ENCODE measurements at regions not wholly inside any gene's neighbourhood (a gene's known extent, or its start where the extent isn't known, plus 50 kb on each side); places are given as distances from the start of the nearest gene placed in this dataset.
A peak's percentile ranks its signal among the peaks of the same experiment; 100 is the strongest.

DNA sequence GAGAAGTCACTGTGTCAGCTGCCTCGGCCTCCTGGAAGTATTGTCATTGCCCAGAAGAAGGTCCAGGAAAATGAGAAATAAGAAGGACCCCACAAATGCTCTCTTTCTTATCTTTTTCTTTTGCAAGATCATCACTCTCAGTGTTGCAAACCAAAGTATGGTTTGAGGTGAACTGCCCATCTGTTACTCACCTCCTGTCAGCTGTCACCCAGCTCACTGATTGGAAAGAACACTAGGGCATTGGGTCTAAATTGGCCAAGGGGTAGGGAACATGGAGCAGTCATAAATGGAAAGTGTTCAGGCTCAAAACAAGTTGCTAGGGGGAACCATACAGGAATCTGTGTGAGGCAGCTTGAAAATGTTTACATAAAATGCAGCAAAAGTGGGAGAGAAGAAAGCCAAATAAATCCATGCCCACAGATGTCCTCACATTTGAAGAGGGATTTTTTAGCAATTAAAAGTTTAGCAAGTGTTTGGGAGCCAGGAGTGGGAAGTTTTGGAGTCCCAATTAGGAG, 431.2 kb upstream of the THBS1 start:
- no peak for DNase-seq (ENCODE audit: low spot score)

DNA sequence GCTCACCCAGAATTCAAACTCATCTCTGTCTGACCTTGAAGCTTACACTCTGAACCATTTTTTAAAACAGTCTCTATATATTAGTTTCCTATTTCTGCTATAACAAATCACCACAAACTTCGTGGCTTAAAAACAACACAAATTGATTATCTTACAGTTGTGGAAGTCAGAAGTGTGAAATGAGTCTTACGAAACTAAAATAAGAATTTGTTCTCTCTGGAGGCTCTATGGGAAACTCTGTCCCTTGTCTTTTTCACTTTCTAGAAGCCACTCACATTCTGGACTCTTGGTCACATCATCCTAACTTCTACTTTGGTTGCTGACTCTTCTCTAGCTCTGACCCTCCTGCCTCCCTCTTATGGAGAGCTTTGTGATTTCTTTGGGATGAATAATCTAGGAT, 429.3 kb upstream of the THBS1 start:
- DNase-seq (ENCODE audit: low spot score) = no peak

DNA sequence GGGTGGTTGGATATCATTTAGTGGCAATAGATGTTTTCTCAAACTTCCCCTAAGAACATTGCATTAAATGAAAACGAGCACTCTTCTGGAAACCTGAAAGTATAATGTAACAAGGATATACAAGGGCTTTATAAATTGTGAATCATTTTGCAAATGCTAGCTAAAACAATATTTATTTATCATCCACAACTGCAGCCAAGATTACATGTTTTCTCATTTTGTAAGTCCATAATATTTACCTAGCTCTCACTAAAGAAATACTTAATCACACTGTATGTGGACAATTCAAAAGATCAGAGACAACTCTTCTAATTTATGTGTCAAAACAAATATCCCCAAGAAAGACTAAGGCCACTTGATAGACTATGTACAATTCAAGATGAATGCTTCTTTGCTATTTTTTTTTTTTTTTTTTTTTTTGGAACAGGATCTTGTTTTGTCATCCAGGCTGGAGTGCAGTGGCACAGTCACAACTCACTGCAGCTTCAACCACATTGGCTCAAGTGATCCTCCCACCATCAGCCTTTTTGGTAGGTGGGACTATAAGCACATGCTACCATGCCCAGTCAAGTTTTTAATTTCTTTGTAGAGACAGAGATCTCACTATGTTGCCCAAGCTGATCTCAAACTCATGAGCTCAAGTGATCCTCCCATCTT, 427.7 kb upstream of the THBS1 start:
- DNase-seq (ENCODE audit: low spot score) = no peak

DNA sequence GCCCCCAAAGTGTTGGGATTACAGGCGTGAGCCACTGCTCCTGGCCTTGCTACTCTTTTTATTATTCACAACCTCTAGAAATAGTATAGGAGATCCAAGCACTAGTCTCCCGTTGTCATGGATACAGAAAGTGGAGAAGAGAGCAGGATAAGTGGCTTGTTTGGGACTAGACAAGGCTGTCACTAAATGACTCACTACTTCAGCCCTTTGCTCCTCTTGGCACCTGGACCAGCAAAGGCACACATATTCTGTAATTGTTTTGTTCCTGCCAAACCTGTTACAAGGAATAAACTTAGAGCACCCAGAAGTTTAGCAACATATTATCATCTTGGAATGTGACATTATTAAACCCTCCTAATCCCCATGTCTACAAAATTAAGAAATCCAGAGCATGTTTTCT, 427.2 kb upstream of the THBS1 start:
- no peak for DNase-seq (ENCODE audit: low spot score)

DNA sequence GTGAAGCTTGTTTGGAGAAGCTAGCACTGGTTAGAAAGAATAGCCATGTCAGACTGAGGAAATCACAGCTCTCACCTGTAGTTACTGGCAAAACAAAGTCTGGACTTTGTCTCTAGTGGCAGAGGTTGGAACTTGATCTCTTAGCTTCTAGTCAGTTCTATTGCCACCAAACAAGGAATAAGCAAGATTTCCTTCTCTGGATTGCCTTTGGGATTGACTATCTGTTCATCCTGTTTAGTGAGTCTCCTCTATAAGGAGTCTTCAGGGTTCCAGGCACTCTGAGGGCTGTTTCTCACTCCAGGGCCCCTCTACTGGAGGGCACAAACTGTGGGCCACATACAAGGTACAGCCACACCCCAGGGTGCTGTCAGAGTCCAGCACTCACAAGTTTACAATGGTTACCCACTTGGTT, 426.6 kb upstream of the THBS1 start:
- DNase-seq (ENCODE audit: low spot score) = no peak

DNA sequence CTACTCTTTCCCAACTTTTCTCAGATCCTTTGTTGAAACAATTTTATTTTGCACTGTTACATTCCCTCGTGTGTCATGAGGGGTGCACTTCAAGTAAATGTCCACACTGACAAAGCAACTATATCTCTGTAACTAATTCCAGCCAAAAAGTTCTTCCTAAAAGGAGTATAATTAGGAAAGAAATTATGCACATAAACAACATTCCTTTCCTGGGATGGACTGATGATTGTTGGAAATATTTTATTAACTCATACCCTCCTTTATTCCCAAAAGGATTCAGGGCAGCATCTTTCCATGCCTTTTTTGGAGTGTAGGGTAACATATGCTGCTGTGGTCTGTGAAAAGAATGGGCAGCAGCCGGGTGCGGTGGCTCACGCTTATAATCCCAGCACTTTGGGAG, 426.1 kb upstream of the THBS1 start:
- no peak for DNase-seq (ENCODE audit: low spot score)

DNA sequence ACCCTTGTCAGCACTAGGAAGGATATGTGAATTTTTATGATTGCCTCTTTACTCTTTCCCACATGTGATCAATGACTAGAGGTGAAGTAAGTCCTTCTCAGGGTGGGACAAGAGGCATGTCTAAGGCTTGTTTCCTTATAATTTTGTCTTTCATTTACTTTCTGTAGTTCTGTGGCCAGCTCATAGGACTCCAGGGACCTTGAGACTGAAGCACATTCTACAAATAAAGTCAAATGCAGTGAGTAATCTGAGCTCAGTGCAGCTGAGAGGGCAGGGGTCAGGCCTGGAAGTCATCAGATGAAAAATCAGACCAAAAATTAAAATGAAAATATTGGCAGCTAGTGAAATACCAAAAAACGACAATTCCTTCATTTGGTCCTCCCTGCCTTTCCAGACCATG, 424.7 kb upstream of the THBS1 start:
- no peak for DNase-seq (ENCODE audit: low spot score)

DNA sequence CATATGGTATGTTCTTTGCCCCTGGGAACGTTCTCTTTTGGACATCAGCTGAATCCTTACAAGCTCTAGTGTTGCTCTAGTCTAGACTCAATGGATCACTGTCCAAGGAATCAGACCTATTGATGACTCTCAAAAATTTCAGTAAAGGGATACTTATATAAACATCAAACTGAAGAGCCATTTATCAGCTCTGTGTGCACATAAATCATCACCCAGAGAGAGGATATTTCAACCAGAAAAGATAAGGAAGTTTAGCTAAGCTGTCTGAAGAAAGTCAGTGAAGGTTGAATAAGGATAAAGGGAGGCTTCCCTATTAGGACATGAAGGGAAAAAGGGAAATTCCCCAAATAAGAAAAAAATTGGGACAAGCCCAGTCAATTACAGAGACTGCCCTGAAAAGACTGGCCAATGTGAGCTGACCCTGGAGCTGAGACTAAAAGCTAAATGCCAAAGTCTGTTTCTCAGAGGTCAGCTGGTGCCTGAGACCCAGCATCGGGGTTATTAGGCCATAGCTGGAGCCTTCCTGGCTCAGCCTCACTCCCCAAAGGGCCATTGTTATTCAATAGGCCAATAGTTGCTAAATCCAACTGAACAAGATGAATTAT, 424.1 kb upstream of the THBS1 start:
- no peak for DNase-seq (ENCODE audit: low spot score)

DNA sequence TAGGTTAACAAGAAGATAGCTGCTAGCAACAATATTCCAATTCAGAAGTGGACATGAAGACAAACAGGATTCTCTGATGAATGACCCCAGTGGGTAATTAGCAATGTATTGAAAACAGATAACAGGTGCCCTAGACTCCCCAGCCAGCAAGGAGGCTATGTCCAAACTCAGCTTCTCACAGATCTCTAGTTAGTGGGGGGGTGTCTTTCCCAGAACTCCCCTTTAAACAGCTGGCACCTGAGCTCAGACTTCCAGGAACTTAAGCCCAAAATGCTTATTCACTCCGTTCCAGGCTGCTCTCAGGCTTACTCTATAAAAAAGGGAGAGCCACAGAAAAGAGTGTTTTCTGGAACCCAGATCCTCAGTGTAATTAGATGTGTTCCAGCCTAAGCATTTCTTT, 423.0 kb upstream of the THBS1 start:
- no peak for DNase-seq (ENCODE audit: low spot score)

DNA sequence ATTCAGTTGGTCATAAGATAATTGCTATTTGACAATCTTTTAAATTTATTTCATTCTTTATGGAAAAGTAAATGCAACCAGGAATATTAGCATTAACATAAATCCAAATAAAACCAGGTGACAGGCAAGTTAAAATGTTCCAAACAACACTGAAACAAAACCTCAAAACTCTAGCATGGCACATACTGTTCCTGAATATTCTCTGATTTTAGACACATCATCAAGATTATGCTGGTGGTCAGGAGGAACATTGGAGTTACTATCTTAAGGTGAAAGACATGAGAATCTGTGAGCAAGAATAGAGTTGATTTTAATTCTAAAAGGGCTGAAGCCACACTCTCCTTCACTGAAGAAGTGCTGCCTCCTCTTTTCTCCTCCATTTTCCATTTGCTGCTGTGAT, 421.0 kb upstream of the THBS1 start:
- no peak for DNase-seq (ENCODE audit: low spot score)

DNA sequence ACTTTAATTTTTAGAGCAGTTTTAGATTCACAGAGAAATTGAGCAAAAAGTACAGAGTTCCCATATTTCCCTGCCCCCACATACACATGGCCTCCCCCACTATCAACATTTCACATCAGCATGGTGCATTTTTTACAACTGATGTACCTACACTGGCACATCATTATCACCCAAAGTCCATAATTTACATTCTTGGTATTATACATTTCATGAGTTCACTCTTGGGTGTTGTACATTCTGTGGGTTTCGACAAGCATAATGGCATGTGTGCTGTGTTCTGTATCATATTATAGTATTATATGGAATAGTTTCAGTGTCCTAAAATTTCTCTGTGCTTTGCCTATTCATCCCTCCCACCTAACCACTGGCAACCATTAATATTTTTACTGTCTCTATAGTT, 419.8 kb upstream of the THBS1 start:
- DNase-seq (ENCODE audit: low spot score) = no peak

DNA sequence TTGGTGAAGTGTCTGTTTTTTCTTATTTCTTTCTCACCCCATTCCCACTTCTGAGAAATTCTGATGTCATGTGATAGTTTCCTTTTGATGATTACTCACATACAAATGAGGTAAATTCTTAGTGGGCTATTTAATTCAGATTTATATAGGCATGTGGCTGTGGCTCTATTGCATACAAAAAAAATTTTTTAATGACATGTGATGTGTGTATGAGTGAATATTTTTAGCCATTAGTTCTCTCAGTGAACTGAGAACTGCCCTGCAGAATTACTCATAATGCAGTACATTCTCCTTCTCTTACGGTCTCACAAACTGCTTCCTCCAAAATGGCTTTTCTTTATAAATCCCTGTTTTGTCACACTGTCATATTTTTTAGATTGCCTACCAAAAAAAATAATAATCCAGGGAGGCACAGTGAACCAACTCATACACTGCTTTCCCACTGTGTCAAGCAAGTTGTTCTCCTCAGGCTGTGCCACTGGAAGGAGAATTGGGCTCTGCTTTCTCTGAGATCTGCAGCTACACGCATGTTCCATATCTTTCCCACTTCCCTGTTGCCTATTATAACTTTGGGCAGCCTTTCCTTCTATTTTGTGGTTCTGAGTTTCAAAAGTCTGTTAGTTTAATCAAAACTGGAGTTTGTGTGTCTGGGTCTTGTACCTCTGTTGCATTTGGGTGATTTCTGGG, 415.7 kb upstream of the THBS1 start:
- DNase-seq (ENCODE audit: low spot score) = no peak

DNA sequence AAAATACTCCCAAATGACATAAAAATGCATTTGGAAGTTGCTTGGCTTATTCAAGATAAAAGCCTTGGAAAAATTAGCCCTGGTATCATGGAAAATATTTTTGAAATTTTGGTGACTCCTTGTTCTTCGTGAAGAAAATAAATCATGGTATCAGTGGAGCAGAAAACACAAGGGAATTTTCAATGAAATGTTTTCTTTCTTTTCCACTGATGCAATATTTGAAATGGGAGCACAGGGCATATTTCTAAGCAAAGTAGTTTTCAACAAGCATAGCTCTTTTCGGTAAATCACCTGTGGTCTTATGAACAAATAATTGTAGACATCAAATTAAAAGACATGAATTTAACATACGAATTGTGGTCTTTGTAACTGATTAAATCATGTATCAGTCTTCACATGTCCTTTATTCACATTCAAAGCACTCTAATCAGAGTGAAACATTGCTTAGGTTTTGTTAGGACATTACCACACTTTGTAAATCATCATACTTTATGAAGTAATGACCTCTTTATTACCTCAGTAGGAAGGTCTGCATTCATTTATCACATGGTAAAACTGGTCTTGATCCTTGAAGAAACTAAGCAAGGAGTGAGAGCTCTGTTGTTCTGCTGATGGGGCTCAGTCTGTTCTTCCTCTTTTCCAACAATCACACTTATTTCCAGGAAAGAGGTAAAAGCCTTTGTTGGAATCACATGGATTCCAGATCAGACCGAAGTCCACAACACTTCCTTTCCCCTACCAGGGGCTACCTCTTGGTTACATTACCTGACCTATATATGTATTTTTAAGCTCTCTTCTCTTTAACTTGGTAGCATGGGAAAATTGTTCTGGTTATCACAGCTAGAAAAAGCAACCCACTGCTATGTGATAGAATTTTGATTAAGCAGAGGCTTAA, 413.5 kb upstream of the THBS1 start:
- DNase-seq (ENCODE audit: low spot score) = no peak

DNA sequence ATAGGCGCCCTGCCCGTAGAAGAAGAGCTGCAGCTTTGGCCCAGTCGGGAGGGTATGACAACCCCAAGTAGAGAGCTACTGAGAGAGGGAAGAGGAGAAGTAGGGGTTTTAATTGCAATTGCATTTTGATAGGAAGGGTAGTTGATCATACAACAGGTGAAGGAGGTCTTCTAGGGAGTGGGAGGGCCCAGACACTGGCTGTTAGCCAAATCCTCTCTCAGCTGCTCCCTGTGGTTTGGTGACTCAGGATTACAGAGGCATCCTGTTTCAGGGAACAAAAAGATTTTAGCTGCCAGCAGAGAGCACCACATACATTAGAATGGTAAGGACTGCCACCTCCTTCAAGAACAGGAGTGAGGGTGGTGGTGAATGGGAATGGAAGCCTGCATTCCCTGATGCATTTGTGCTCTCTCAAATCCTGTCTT, 408.9 kb upstream of the THBS1 start:
- DNase-seq (ENCODE audit: low spot score) = peak; percentile 76

DNA sequence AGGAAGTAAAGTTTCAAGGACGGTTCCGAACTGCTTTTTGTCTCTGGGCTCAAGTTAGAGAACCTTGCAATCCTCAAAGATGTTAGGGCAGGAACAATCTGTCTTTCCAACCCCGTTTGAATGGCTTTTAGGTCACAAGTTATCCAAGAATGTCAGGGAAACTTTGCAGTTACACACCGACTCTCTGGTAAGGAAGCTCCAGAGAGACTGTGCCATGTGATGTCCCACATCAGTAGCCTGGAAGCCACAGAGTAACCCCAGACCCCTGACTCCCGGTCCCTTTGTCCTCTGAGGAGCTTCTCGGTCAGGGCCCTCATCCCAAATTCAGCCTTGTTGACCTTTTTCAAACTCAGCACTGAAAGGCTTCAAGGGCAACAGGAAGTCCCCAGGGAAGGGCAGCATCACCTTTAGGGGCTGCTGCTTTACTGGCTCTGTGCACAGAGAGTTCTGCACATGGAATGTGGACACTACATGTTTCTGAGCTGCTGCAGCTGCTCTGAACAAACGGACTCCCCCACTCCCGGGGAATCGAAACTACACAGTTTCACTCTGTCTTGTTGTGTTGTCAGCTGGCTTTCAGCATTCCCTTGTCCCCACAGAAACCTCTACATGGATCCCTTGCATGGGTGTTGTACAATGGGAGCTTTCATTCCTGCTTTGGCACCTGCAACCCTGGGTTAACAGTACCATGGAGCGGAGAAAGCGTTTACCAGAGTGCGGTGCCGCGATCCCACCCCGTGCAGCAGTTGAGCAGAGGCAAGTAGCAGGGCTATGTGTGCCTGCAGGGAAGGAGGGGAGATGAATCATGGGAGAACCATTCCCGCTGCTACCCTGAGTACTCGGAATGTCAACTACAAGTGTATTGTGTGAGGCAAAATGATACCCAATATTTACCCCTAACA, 408.2 kb upstream of the THBS1 start:
- peak; percentile 42 for DNase-seq (ENCODE audit: low spot score)

DNA sequence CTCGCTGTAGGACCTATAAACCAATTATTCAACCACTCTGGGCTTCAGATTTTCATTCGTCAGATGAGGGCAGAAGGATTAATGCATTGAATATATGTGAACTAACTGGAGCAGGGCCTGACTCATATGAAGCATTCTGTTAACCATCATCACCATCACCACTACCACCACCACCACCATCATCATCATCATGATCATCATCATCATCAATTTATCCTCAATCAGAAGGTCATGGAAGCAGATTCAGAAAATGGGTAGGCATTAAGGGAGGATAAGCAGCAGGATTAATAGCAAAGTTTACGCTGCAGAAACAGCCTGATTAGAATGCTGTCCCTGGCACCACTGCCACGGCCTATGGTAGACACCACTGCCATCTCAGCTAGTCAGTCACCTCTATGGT, 407.5 kb upstream of the THBS1 start:
- no peak for DNase-seq (ENCODE audit: low spot score)

DNA sequence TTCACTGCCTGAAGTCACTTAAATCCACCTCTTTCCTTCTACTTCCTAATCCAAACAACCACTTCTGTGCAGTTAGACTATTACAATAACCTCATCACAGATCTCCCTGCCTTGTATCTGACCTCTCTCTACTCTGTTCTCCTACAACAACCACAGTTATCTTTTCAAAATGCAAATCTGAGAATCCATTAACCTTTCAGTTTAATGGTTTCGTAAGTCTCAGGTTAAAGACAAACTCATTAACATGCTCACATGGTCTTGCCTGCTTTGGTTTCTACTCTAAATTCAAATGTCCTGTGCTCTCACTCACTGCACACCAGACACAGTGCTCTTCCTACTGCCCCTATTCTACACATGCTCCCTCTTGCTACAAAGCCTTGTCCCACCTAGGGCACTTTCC, 406.5 kb upstream of the THBS1 start:
- no peak for DNase-seq (ENCODE audit: low spot score)

DNA sequence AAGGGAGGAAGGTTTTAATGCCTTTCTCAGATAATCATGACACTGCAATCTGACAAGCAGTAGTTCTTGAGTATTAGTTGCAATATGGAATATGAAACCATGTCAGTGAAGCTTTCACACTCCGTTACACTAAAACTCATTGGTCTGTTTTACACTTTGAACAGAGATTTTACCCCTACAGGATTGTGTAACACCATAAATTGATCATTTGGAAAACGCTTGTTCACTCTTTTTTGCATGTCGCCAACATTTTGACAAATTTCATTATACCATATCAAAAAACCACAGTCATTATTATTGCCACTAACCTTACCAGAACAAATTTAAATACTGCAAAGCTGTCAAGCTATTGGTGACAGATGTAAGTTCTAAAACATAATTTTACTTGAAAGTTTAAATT, 404.8 kb upstream of the THBS1 start:
- no peak for DNase-seq (ENCODE audit: low spot score)

DNA sequence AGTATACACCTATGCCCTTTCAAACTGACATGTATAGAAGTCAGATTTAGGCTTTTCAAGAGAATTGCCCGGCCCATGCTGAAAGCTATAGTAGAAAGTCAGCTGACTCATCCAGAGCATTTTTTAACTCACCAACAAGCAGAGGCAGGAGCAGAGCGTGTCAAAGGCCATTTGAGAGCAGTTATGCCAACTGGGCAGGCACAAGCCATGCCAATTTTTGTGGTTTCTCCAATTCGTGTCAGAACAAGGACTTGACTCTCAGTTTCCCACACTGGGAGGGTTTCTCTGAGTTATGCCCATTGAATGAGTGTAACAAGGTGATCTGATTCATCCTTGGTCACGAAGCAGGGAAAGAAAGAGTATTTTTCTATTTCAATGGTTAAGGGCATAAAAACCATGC, 403.3 kb upstream of the THBS1 start:
- no peak for DNase-seq (ENCODE audit: low spot score)

DNA sequence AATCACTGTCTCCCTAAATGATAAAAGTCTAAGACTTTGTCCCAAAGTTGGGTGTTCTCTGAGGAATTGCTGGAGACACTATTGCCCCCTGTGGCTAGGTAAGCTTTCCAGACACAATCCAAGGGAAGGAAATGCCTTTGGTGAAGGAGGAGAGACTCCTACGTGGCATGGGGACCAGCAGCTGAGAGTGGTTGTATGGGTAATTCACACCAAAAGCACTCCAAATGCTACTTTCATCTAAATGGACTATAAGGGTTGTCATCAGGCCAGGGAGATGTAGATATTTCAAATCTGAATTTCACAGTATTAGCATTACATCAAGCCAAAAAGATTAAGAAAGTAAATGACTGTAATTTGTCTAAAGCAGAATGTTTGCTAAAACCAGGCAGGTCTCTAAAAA, 400.8 kb upstream of the THBS1 start:
- DNase-seq (ENCODE audit: low spot score) = no peak

DNA sequence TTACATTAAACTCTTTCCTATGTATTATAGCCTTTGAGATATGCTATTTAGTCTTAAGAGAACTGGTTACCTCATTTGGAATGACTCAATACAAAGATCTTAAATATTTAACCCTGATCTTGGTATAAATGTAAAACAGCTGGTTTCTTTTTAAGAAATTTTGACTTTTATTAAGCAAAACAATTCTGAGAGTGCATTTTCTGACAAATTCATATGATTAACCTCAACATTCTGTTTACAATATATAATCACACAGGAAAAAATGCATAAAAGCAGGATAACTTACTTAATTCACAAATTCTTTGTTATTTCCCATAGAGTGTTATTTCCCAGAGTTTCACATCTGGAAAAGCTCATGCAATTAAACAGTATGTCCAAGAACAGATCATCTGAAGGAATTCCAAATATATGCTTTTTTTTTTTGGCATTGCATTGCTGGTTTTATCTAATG, 400.4 kb upstream of the THBS1 start:
- DNase-seq (ENCODE audit: low spot score) = no peak

All from AG08396 (cell line).